ENCODE measurements at regions not wholly inside any gene's neighbourhood (a gene's known extent, or its start where the extent isn't known, plus 50 kb on each side); places are given as distances from the start of the nearest gene placed in this dataset.

DNA sequence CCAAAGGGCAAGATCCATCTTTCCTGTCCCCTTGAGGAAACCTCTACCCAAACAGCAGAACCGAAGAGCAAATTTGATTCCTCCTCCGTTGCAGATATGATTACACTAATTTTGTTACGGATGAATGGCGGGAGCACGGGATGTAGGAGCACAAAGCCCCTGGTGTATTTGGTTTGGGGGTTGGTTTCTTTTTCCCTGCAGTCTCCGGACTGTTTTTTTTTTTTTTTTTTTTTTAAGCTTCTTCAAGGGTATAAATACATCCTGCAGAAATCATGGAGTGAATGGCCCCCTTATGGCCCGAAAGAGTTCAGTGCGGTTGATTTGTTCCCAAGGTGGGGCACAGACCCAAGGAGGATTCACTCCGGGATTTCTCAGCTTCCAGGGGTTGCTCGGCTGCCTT, 135.3 kb upstream of the SH3BP4 start:
- Histone ChIP-seq H3K36me3 (no peaks in the 10 kb centered on the region), H3K27ac (no peak overlapping the region), H3K4me3 (no peak overlapping the region), H3K9me3 (no peaks in the 10 kb centered on the region), H3K27me3 (no peaks in the 10 kb centered on the region), H3K4me1 (no peaks in the 10 kb centered on the region)
- DNase-seq (ENCODE audit: low spot score in 2 of 2): no peak
- TF ChIP-seq, protein P1, sequence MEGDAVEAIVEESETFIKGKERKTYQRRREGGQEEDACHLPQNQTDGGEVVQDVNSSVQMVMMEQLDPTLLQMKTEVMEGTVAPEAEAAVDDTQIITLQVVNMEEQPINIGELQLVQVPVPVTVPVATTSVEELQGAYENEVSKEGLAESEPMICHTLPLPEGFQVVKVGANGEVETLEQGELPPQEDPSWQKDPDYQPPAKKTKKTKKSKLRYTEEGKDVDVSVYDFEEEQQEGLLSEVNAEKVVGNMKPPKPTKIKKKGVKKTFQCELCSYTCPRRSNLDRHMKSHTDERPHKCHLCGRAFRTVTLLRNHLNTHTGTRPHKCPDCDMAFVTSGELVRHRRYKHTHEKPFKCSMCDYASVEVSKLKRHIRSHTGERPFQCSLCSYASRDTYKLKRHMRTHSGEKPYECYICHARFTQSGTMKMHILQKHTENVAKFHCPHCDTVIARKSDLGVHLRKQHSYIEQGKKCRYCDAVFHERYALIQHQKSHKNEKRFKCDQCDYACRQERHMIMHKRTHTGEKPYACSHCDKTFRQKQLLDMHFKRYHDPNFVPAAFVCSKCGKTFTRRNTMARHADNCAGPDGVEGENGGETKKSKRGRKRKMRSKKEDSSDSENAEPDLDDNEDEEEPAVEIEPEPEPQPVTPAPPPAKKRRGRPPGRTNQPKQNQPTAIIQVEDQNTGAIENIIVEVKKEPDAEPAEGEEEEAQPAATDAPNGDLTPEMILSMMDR (IDR thresholded peaks at IDR 0.05): no peak
- TF ChIP-seq POLR2AphosphoS5 (IDR thresholded peaks at IDR 0.05): no peak
- TF ChIP-seq EP300 (IDR thresholded peaks at IDR 0.05): no peak
- TF ChIP-seq POLR2A (IDR thresholded peaks at IDR 0.05): no peak
- 55% methylated on average over 10 of the region's 10 CpGs for WGBS

DNA sequence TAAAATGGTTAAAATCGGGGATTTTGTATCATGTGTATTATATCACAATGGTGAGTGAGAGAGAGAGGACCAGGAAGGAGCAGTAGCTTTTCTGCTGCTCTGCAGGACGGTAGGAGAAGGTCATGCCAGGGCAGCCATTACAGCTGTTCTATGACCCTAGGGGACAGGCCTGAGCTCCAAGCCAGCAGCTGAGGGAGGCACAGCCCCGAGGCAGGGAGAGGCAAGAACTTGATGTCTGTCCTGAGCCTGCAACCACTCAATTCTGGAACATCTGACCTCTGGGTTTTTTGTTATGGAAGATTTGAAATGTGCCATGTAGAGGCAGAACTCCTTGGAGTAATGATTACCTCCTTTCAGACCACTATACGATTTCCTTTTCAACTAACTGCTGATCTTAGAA, 135.8 kb upstream of the SH3BP4 start:
- H3K36me3 ChIP-seq: no peaks in the 10 kb centered on the region
- H3K27ac ChIP-seq: no peak overlapping the region
- no peaks in the 10 kb centered on the region for H3K27me3 ChIP-seq
- H3K9me3 ChIP-seq: no peaks in the 10 kb centered on the region
- TF ChIP-seq, protein P1 (IDR thresholded peaks at IDR 0.05): no peak
- no peak for TF ChIP-seq POLR2A (IDR thresholded peaks at IDR 0.05)
- TF ChIP-seq EP300 (IDR thresholded peaks at IDR 0.05): no peak
- TF ChIP-seq POLR2AphosphoS5 (IDR thresholded peaks at IDR 0.05): no peak
- no peaks in the 10 kb centered on the region for H3K4me1 ChIP-seq
- no peak overlapping the region for H3K4me3 ChIP-seq
- WGBS: 61% methylated on average over 4 of the region's 4 CpGs
- no peak for DNase-seq (ENCODE audit: low spot score in 2 of 2)

DNA sequence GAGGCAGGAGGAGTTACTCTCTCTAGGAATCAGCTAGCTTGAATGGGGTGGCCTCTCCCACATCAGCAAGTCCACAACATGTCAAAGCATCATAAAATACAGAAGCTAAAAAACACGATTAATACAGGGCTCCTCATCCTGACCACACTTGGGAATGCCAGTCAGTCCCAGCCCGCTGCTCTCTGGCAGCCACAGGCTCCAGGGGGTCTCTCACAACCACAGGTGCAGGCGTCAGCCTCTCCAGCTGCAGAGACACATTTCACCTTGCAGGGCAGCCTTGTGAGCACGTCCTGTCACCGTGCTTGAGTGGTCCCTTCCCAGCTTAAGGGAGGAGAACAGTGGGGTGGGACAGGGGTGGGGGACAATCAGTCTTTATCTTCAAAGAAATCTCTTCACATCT, 137.4 kb upstream of the SH3BP4 start:
- H3K36me3 ChIP-seq: no peaks in the 10 kb centered on the region
- 85% methylated on average over 5 of the region's 5 CpGs for WGBS
- H3K27ac ChIP-seq: no peak overlapping the region
- no peaks in the 10 kb centered on the region for H3K27me3 ChIP-seq
- no peaks in the 10 kb centered on the region for H3K4me1 ChIP-seq
- DNase-seq (ENCODE audit: low spot score in 2 of 2): no peak
- no peak overlapping the region for H3K4me3 ChIP-seq
- no peaks in the 10 kb centered on the region for H3K9me3 ChIP-seq
- TF ChIP-seq POLR2AphosphoS5 (IDR thresholded peaks at IDR 0.05) (no peak), EP300 (IDR thresholded peaks at IDR 0.05) (no peak), POLR2A (IDR thresholded peaks at IDR 0.05) (no peak)
- TF ChIP-seq, protein P1 (IDR thresholded peaks at IDR 0.05): no peak

DNA sequence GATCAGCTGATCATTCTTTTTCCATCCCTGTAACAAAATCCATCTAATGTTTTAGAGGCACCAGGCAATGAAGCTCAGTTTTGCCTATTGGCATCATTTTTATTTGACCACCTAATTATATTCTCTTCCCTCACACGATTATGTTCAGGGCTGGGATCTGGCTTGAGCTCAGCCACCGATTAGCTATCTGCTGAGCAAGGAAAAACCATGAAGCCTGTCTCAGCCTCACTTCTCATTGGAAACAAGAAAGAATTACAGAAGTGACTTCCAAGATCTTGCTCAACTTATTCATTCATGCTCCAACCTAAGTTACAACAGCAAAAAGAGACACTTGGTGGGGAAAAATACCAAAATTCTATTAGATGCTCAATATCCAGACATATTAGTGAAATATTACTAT, 139.0 kb upstream of the SH3BP4 start:
- TF ChIP-seq, protein P1 (IDR thresholded peaks at IDR 0.05): no peak
- no peak for TF ChIP-seq POLR2A (IDR thresholded peaks at IDR 0.05)
- TF ChIP-seq POLR2AphosphoS5 (IDR thresholded peaks at IDR 0.05): no peak
- TF ChIP-seq EP300 (IDR thresholded peaks at IDR 0.05): no peak
- no peaks in the 10 kb centered on the region for H3K4me1 ChIP-seq
- WGBS: 37% methylated on average over 2 of the region's 2 CpGs
- H3K27me3 ChIP-seq: peaks cover 3% of the 10 kb centered on the region
- no peaks in the 10 kb centered on the region for H3K36me3 ChIP-seq
- H3K4me3 ChIP-seq: no peak overlapping the region
- no peak overlapping the region for H3K27ac ChIP-seq
- no peaks in the 10 kb centered on the region for H3K9me3 ChIP-seq
- no peak for DNase-seq (ENCODE audit: low spot score in 2 of 2)

DNA sequence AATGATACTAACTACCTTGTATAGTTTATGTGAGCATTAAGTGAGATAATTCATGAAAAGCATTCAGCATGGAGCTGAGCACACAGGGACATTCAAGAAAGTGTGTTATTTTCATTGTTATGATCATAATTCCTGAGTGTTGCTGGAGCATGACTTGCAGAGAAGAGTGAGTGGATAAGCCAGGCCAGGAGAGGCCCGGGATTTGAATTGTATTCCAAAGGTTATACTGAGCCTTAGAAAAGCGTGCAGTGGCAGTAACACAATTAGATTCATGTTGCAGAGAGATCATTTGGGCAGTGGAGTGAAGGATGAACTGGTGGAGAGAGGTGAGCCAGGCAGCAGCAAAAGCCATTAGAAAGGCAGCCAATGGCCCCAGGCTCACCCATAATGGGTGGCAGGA, 142.9 kb upstream of the SH3BP4 start:
- Histone ChIP-seq H3K36me3 (no peaks in the 10 kb centered on the region), H3K9me3 (no peaks in the 10 kb centered on the region), H3K4me3 (no peak overlapping the region), H3K27ac (no peak overlapping the region), H3K27me3 (peaks cover 3% of the 10 kb centered on the region), H3K4me1 (no peaks in the 10 kb centered on the region)
- no peak for DNase-seq (ENCODE audit: low spot score in 2 of 2)
- 60% methylated on average over 2 of the region's 2 CpGs for WGBS
- TF ChIP-seq, protein P1 (IDR thresholded peaks at IDR 0.05): no peak
- TF ChIP-seq EP300 (IDR thresholded peaks at IDR 0.05) (no peak), POLR2A (IDR thresholded peaks at IDR 0.05) (no peak), POLR2AphosphoS5 (IDR thresholded peaks at IDR 0.05) (no peak)

Measured in suprapubic skin (tissue), 4 donors.